NCI-H1930 (cell line): ENCODE measurements at regions not wholly inside any gene's neighbourhood (a gene's known extent, or its start where the extent isn't known, plus 50 kb on each side); places are given as distances from the start of the nearest gene placed in this dataset.

Source experiments
- DNase-seq, 2 experiments: peaks; one replicate each; lab custom pipeline; 2025; lab: John Stamatoyannopoulos, UW

DNA sequence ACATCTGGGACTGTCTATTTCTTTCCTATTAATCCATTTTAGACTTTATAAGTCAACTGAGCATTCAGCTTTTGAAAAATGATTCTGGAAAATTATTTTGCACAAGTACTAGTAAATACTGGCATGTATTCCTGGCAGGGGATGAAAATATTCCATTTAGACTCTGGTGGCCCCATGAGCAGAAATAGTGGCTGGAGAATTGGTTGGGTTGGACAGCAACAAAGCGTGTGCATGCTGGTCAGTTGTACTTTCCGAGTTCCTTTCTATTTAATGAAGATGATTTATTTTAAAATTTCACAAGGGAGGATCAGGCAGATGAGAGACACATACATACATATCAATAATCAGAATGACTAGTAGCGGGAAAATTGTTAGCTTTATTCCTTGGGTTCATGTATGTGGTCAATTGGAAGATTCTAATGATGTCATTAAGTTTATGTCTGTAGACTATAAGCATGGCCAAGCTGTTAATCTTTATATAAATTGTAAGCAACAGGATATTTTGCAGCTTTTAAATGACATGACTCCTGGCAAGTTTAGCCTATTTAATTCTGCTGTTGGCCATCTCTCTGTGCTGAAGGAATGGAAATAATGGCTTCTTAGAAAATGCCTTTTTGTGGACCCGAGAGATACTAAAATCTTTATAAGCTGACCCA, 541.6 kb downstream of the SLC4A3 start:
- DNase-seq, result no peak

DNA sequence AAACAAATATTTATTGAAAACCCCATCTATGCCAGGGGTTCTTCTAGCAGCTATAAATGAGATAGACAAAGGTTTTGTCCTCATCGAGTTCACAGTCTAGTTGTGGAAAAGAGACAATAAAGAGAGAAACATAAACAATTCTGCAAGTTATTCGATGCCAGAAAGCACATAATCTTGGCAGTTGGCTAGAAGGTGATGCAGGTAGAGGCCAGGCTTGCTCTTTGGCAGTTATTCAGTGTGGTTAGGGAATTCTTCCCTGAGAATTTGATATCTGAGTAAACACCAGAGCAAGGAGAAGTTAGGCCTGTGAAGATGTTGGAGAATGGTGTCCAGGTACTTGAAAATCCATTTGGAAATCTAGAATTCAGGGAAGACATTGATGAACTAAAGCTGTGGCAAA, 547.4 kb downstream of the SLC4A3 start:
- DNase-seq, result no peak

DNA sequence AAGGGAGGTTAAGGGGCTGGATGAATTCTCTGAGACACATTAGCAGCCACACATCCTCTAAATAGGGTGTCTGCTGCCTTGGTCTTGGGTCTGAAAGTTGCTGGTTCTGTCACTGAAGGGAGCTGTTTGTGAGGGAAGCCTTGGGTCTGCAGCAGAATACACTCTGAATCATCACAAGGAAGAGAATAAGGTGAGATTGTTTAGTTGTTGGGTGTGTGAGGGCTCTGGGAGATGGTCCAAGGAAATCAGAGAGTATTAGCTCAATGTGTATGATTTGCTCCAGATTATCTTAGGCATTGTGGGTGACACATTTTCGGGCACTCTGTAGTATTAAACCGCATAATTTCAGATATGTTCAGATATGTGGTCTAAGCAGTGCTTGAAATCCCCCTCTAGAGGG, 548.5 kb downstream of the SLC4A3 start:
- no peak for DNase-seq

DNA sequence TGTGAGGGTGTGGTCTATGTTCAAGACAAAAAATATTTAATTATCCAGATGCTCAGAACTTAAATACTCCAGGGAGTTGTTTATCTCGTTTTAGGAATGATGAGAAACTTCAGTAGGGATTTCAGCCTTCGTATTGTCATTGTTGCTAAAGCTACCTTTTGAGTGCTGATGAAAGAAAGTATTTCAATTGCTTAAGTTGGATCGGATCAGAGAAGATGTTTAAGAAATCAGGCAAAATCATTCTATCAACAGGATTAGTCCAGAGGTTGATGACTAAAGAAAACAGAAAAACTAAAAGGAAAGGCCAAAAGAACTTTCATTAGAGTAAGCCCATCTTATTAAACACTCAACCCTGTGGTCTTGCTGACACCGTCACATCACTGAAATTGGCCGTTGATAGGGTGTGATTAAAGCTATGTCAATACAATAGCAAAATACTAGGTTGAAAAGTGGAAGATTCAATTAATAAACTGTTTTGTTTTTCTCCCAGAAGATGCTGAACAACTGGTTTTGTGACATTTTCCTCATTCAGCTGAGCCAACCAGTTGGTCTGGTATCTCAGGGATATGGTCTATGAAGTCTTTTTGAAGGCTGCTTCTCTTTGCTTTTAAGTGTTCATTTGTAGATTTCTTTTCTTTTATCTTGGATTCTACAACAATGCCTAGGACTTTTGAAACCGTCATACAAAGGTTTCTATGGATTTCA, 551.7 kb downstream of the SLC4A3 start:
- DNase-seq, result no peak

DNA sequence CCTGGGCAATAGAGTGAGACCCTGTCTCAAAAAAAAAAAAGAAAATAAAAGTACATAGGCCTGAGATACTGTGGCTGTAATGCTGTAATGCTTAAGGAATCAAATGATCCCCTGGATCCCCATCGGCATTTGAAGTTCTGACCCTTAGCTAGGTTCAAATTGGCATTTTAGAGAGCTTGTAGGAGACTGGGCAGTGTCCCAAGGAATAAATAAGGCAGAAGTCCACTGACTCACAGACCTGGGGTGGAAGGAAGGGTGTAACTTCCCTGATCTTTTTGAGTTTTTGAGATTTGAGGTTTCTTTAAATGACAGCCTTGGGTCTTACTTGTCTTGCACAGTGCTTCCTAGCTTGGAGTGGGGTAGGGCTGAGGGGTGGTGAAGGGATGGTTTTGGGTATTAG, 553.7 kb downstream of the SLC4A3 start:
- DNase-seq, result no peak

DNA sequence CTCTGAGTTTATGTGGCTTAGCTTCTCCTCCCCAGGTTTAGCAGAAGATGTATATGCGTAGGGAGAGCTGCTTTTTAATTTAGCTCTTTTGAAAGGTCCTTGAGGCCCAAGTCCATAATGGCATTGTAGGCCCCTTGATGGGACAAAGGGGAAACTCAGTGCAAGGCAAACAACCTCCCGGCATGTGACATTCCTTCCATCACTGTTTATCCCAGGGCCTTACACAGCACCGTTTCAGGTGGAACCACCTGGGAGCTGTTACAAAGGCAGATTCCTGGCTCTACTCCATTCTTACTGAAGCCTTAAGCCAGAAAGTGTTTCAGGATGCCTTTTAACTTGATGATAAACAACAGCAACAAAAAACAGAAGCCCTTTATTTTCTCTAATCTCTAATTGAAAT, 555.4 kb downstream of the SLC4A3 start:
- no peak for DNase-seq

DNA sequence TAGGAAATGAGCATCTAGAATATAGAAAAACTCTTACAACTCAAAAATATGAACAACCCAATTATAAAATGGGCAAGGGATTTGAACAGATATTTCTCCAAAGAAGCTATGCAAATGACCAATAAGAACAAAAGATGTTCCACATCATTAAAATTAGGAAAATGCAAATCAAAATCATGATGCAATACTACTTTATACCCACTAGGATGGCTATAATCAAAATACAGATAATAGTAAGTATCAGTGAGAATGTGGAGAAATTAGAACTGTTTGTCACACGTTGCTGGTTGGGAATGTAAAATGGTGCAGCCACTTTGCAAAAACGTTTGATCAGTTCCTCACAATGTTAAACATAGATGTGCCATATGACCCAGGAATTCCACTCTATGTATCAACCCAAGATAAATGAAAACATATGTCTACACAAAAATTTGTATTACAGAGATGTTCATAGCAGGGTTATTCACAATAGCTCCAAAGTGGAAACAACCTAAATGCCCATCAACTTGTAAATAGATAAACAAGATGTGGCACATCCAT, 558.4 kb downstream of the SLC4A3 start:
- DNase-seq, result no peak

DNA sequence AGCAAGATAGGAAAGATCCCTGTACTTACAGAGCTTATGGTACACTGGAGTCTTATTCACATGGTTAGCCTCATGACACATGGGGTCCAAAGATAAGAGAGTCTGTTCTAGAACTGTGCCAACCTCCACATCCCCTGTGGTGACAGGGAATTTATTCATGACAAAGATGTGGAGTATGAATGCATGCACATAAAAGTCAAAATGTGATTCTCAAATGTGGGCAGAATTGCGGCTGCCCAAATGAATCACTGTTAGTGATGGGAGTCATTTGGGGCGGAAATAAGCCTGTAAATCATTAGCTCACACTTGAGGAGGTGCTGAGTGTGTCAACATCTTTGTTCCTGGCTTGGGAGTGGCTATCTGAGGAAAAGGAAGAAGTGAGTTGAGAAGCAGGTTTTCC, 560.6 kb downstream of the SLC4A3 start:
- DNase-seq, result no peak

DNA sequence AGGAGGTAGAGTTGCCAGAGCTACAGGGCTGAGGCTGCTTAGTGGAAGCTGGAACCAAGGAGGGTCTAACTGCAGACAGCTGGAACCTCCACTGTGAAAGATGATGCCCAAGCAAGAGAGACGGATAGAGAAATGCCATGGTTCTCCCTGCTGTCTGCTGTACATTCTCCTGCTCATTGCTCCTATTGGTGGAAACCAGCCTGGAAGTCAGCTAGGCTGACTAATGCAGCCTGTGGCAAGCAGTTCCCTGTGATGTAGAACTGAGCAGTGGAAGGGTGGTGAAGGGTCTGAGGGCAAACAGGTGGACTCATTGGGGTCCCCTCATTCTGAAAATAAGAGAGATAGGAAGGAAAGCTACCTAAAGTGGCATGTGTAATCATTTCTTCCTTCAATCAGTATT, 563.6 kb downstream of the SLC4A3 start:
- no peak for DNase-seq

DNA sequence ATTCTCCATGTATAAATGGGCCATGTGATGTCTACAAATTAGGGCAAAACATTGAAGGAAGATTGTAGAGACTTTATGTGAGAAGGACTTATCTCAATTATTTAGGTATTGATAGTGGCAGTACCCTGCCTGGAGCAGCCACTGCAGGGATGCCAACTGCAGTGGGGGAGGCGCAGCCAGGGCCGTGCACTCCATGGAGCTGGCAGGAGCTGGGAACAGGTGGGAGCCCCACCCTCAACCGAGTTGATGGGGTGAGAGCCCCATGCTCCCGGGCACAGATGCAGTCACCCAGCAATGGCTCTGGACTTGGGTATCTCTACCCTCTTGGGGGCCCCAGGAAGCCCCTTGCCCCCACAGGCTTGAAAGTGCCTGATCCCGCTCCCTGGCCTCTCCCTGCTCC, 564.3 kb downstream of the SLC4A3 start:
- no peak for DNase-seq

DNA sequence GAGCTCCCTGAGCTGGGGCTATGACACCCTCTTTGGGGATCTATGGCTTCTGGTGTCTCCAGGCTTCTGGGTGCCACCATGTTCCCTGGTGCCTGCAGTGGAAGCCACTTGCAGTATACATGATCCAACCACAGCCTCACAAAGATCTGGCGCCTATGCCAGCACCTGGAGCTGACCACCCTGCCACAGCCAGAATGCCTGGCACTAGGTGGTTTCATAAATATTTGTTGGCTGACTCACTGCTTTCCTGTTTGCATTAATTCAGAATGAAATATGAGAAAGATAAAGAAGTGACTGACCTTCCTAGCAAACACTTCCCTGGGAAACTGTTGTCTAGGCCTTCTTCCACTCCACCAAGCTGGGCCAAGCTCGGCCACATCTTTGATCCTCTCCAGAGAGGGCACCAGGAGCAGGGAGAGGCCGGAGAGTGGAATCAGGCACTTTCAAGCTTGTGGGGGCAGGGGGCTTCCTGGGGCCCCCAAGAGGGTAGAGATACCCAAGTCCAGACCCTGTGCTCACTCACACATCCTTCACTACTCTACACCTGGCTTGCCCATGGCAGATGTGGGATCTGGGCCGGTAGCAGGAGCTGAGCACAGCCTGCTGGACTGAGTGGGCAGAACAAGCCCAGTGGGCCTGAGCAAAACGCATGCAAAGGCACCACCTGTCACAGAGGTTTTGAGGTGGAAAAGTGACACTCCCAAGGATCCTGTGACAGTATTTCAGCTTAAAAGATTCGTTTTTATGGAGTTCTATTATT, 565.7 kb downstream of the SLC4A3 start:
- no peak for DNase-seq

DNA sequence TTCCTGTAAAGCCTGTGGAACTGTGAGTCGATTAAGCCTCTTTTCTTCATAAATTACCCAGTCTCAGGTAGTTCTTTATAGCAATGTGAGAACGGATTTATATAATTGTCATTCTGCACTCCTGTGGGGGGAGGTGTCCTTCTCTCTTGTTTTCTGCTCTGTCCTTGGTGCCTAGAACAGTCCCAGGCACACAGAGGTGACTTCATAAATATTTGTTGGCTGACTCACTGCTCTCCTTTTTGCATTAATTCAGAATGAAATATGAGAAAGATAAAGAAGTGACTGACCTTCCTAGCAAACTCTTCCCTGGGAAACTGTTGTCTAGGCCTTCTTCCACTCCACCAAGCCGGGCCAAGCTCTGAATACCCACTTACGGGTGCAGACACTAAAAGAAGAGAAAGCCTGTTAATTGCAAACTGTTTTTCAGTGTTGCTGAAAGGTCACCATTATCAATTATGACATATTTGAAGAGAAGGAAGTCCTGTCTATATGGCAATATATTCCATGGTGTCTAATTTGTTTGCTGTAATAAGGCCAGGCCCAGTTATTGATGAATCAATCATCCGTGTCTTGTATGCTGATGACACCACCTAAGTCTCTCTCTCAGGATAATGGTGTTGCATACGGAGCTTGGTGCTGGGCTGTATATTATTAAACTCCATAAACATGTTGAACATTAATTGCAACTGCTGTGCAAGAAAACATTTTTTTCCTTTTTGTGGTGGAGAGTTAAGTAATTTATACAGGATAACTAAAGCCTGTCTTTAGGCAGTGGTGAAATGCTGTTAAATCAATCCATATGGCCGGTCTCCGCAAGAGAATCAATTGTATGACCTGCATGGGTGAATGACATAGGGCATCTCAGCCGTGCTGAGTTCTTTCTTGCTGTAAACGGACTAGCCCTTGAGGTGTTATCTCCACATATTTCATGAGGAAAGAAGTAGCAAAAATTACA, 567.5 kb downstream of the SLC4A3 start:
- no peak for DNase-seq

DNA sequence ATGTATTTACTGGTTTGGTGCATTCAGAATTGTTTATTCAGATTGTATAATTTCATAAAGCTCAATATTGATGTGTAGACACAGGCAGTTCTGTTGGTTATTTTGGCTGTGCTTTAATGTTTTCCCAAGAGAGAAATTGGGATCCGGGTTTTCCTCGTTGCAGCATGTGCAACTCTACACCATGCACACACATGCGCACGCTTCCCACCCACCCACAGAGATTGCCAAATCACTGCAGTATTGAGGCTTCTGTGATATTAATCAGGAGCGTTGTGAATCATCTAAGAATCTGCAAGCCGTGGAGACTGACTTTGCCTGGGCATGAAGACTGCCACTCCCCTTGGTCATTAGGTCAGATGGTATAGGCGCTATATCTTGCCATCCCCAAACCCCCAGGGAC, 571.5 kb downstream of the SLC4A3 start:
- DNase-seq, result peak in 1 of 2 experiments; percentile 21

DNA sequence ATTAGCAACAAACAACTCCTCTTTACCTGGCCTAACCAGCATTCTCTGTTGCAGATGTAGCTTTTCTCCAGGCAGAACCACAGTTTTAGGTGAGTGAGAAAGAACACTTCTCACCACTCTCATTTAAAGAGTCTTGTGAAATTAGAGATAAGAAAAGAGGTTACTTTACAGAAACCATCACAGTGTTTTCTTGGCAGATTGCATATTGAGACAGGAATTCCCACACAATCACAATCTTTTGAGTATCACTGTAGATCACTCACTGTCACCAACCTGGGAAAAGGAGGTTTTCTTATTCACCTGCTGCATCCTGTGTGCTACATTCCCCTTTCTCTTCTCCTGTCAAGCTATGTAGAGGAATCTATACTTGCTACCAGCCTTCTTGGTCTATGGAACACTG, 574.6 kb downstream of the SLC4A3 start:
- DNase-seq, result no peak

DNA sequence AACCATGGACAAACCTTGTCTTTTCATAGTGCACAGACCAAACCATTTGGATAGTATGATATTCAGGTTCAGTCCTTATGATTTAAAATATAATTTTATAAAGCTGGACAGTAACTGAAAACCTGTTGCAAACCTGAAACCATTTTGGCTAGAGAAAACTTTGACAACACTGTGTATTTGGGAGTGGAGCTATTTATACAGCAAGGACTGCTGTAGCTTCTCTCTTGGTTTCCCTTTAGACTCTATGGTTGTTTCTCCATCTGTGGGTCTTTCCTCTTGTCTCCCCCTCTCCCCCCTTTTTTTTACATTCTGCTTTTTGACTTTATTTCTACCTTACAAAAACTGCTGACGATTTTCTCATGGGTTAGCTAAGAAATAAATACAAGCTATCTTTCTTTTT, 581.7 kb downstream of the SLC4A3 start:
- DNase-seq, result no peak

DNA sequence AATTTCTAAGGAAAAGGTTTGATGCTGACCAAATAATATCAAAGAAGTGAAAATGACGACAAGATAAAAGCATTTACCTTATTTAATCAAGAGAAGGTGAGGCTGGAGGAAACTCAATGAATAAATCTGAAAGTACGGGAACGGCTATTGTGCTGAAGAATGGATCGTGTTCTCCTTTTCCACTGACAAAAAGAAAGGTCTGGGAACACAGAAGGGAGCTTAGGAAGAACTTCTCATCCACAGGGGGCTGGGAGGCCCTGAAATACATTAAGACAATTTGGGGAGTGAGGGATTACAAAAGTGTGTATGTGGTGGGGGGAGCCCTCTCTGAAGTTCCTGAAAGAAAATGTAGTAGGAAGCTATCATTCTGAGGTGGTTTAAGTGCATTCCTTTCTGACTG, 582.3 kb downstream of the SLC4A3 start:
- DNase-seq, result no peak

DNA sequence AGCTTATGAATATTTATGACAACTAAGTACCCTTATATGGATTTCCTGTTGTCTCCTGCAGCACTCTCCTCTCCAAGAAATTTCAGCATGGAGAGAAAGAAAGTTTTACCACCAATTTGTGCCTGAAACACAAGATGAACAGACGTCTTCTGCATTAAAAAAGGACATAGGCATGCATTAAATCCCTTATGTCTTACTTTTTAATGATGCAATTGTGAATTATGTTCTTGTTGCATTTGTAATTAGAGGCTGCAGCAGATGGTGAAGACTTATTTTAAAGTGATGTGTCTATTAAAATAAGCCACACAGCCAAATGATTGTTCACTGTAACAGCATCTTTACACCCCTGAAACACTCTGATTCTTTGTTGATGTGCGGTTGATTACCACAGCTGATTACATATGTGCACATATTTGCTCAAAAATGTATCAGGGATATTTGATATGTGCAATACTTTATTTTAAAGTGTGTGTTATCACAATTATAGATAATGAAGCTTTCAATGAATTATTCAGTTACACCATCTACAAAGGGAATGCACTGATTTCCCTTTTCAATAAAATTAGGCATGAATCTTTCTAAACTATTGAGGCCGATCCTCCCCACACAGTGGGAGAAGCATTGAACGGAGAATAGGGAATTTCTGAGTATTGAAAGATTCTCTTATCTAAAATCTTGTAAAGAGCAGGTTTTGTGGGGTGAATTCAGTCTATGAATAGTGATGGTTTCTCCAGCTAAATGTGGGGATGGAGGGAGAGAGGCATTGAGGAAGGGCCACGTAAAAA, 585.1 kb downstream of the SLC4A3 start:
- no peak for DNase-seq

DNA sequence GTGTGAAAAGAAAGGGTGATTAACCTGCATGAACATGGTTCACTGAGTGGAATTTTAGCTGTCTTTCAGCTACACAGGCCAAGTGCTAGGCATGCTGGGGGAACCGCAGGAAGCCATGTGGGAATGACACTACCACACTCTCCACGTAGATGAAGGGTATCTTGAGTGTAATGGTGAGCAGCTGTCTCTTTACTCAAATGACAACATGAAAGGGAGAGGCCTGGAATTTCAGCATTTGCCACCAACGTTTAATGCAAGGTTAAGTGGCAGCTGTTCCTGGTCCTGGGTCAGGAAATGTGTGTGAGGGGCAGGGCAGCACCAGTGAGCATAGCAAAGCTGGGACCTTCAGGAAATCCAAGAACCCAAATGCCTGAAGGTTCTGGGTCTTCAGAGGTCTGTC, 588.4 kb downstream of the SLC4A3 start:
- no peak for DNase-seq

DNA sequence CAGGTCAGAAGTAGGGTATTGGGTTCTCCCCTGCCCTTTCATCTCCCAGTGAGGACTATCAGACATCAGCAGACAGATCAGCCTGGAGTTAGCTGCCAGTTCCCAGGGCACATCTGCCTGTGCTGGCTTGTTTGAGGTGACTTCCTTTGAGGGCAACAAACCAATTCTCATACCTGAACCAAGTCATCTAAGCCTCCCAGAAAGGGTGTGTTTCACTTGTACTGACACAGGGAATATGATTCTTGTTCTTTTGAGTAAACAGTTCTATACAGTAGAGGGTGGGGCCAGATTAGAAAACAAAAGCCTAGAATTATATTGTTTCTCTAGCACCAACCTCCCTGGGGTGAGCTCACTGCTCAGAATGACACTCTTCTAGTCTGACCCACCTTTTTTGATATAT, 591.9 kb downstream of the SLC4A3 start:
- DNase-seq, result no peak

DNA sequence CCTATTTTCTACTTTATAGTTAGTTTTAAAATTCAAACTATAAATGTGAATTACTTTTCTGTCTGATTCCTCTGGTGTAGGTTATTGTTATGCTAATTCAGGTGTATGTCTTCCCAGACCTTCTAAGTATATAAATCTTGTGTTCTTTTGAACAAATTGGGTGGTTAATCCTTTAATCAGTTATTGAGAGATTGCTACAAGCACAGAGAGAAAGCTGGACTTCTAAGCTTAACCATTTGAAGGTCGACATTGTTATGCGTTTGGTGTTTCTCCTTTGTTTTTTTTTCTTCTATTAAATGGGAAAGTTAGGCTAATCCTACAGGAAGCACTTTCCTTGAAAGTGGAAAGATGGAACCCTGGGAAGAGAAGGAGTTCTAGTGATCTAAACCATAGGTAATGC, 592.6 kb downstream of the SLC4A3 start:
- DNase-seq, result no peak

DNA sequence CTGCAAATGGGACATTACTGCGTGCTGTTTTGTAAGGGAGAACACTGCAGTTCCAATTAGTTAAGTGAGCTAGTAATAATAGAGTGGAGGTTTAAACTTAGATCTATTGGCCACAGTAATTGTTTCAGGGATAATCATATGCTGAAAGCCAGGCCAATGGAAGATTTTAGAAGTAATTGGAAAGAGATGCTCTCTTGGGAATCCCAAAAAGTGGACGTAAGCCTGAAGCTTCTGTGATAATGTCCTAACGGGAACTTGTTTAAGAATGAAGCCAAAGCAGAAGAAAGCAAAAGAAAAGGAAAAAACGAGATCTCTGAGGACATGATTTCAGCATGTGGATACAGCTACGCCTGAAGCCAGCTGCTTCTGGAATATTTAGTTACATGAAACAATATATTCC, 594.6 kb downstream of the SLC4A3 start:
- DNase-seq, result no peak
